Middle frontal gyrus (tissue), 1 donor: ENCODE measurements at regions not wholly inside any gene's neighbourhood (a gene's known extent, or its start where the extent isn't known, plus 50 kb on each side); places are given as distances from the start of the nearest gene placed in this dataset.

Experiments used
- DNase-seq: peaks from one replicate; pipeline ENCODE4 v3.0.0-alpha.2; 2015; ENCODE audit warnings: low spot score; ENCODE audit errors: extremely low spot score

DNA sequence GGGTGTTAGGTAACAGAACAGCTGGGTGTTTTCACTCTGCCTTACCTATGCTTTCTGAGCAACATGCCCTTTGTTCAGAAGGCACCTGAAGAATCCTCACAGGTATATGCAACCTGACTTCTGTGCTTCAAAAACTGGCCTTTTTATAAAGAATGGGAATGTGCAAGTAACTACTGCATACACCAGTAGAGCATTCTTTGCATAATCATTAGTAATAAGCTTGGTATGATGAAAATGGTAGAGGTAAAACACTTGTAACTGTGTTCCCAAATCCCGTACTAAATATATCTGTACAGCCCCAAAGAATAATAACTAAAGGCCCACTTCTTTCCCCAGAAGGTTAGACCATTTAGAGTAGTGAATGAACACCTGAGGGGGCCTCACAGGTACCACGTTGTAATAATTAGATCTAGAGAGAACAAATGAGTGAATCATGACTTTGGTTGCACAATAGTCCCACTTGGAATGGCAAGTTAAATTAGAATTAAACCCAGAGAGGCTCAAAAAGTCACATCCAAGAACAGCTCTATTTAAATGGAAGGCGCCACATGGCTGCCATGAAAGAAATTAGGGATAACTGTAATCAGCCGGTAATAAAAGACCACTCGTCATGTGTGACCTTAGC, 413.9 kb downstream of the KLF12 start:
- no peak for DNase-seq

GRCh38 chr13:73718246-73718645, 416.0 kb downstream of the KLF12 start:
- no peak for DNase-seq

DNA sequence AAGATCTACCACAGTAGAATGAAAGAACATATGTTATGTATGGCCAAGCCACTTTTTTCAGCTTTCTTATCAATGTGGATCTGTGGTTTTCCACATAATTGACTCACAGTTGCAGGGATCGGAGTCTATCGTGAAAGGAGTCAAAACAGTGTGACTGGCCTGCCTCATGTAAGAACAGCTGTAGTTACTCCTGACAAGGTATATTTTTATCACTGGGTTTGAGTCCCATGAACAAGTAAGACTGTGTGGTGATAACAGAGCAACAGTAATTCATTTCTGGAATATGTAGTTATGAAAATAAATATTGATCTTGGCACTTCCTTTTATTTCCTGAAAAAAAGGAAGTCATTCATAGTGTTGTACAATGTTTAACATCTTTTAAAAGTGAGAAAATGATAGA, 416.6 kb downstream of the KLF12 start:
- DNase-seq, result no peak

DNA sequence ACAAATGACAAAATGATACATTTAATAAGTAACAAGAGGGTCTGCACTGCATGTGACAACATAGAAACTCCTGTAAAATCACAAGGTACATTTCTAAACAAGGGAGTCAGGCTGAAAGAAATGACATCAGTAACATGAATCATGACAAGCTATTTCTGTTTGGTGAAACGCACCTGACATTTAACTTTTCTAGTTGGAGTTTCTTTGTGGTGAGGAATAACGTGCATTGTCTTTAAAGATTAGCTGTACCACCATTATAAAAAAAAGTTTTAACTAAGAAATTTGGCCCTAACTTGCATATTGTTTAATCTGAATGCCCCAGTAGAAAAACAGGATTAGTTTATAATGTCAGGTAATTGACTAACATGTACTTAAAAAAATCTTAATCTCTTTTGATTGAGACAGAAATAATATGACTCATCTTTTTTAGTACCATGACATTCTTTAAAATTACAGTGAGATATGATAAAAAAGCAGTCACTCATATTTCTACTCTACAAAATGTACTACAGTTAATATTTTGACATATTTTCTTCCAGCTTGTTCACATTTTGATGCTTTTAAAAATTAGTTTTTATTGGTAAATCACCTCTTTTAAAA, 418.2 kb downstream of the KLF12 start:
- DNase-seq, result no peak

GRCh38 chr13:73715114-73715910, 418.9 kb downstream of the KLF12 start:
- DNase-seq, result no peak

- no peak for DNase-seq
Measured at GRCh38 chr13:73714522-73714921, 419.7 kb downstream of the KLF12 start.

DNA sequence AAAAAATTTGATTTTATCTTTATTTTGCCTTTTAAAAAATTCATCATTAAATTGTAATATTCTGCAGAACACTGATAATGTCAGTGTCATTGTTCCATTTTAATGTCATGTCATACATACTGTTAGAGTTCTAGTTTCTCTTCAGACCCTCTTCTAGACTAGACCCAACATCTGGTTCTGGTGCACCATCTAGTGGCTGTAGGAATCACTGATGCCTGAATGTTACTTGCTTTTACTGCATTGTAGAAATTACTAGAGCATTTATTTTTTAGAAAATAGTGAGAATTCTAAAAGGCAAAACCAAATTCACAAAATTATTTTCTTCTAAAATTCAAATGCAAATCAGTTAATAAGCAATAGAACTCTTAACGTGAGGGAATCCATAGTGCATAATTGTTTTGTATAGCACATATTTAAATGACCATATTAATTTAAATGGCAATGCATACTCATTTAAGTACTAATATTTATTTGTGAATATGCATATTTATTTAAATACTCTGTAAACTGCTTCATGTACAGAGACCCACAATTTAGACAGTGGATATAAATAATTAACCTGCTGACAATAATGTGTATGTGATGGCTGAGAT, 425.7 kb downstream of the KLF12 start:
- DNase-seq, result peak; percentile 16

DNA sequence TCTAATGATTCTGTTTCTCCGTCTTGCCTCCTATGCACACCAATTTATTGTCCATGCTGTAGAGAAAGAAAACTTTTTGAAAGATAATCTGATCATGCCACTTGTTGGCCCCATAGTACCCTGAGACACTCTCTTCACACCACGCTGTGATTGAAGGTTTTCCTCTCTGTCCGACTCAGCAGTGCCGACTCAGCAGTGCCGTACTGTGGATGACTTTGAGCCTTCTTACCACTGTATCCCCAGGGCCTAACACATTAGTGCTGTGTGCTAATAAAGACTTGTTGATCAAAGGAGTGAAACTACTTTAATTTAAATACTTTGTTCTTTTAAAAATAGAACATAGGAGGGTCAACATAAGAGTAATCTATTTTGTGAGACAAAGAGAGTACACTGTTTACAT, 429.6 kb downstream of the KLF12 start:
- no peak for DNase-seq

- DNase-seq, result no peak
Measured at GRCh38 chr13:73703606-73704005, 430.6 kb downstream of the KLF12 start.

DNA sequence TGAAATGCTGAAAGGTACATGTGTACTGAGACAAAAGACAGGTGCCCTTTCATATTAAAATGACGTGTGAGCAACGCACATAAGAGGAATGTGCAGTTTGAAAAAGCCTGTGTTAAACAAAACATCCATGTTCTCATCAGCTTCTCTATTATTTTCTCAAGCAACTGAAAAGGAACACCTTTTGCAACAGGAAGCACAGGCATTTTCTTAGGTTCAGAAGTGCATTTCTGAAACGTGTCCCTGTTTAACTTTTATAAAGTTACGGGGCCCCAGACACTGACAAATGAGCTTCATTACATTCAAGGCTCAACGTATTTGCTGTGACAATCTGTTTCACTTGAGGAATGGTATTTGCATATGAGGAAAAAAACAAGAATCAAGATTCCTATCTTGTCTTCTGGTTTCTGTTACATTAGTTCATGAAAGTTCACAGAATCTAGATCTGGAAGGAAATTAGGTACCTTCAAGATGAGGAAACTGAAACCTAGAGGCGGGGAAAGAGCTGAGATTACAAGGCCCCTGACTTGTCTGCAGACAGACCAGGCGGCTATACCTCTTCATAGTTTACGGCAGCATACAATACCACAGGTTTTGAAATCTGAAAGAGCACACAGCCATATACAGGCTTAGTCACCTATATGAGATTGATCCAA, 431.7 kb downstream of the KLF12 start:
- DNase-seq, result no peak

DNA sequence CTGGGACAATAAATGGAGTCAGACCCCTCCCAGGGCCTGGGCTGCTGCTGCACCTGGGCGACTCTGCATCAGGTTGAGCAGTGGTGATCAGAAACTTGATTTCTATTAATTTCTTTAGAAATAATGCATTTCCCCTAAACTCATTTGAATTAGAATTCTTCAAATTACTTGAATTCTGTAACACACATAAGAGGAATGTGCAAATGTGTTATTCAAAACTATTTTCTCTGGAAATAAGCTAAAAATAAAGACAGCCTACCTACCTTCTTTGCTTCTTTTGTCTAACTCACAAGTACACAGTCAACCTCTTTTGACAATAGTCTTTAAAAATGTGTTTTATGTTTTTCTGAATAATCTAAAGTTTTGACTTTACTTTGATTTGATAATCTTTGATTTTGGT, 433.0 kb downstream of the KLF12 start:
- no peak for DNase-seq

DNA sequence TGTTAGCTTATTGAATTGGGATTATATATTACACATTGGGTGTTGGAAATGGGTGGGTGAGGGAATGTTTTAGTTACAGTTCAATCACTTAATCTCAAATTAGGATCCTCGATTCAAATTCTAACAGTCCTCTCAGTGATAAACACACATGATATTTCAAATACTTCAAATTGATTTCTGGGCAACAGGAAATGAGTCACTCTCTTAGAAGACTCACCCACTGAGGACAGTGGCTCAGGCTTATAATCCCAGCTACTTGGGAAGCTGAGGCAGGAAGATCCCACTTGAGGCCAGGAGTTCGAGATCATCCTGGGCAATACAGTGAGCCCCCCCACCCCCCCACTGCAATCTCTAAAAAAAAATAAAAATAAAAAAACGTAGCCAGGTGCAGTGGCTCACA, 435.3 kb downstream of the KLF12 start:
- no peak for DNase-seq

GRCh38 chr13:73697166-73697565, 437.0 kb downstream of the KLF12 start:
- DNase-seq, result no peak

DNA sequence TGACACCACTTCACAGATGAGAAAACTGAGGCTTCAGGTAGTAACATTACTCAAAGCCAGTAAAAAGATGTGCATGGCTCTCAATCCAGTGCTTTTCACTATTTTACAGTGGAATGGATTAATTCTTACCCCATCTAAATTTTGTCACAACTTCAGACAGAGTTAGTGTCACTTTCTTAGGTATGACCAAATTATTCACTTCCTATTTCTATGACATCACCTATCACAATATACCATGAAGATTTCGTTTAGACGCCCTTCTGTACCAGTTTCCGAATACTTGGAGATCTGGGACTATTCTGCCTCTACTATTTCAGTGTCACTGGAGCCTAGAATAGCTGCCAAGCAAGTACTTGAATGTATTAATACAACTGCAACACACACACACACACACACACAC, 437.5 kb downstream of the KLF12 start:
- no peak for DNase-seq

DNA sequence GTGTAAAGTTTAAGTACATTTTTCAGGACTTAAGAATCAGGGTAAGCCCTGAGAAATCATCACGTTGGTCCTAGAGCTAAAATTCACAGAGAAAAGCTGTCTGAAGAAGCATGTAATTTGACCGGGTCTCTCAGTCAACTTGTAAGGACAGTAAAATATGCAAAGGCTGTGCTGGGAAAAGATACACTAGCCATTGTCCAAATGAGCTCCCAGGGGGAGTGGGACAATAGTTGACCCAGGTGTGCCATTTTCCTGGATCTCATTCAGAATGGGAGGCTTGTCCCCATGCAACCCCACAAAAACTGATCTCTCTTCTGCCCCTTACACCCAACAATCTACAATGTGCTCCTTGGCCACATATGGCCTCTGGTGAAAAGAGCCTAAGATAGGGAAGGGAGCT, 437.9 kb downstream of the KLF12 start:
- no peak for DNase-seq

- no peak for DNase-seq
Measured at GRCh38 chr13:73695325-73695724, 438.9 kb downstream of the KLF12 start.

DNA sequence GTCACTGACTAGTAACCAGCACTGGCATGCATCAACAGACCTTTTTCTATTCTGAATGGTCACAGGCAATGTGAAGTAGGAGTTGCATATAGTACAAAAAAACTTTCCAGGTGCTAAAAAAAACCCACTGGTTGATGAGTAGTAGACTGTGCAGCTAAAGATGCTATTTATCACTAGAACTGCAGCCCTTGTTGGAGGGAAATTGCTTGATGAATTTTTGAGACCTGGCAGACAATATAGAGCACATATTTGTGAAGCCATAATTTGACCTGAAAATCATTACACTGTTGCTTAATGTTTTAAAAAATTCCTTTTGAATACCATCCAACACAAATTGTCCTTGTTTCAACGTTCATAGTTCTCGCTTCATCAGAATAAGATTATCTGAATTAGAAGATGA, 441.0 kb downstream of the KLF12 start:
- no peak for DNase-seq

DNA sequence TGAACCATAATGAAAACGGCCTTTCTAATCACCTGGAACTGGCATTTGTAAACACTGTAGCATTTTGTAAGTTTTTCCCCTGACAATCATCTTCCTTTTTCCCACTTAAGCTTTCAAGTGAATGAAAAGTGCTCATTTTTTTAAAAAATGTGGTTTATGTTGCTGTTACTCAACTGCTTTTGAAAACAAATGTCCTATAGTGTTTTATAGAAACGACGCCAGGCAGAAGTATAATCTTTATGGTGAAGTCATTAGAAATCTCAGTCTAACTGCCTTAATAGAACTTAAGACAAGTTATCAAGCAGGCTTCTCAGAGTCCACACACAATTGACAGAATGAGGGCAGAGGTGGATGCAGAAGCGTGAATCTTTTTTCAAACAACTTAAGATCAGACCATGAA, 442.3 kb downstream of the KLF12 start:
- no peak for DNase-seq

DNA sequence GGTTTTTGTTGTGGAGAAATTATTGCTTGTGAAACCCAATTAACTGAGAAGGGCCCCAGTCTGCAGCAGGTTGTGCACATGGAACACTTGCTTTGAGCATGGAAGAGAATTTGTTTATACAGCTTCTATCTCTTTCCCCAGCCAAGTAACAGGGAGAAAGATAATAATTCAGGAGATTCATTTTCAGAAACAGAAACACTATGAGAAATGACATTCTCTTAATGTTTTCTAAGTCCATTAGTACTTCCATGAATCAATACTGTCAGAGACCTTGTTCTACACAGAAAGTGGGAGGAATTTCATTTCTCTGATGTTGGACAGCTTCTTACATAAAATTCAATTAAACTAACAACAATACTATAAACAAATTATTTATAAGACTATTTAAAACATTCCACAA, 446.3 kb downstream of the KLF12 start:
- no peak for DNase-seq

- no peak for DNase-seq
Measured at GRCh38 chr13:73687087-73687486, 447.1 kb downstream of the KLF12 start.

- DNase-seq, result no peak
Measured at GRCh38 chr13:73684750-73685149, 449.5 kb downstream of the KLF12 start.

GRCh38 chr13:73684286-73684685, 449.9 kb downstream of the KLF12 start:
- DNase-seq, result no peak
